Epithelial cell of esophagus (primary cell): ENCODE measurements at regions not wholly inside any gene's neighbourhood (a gene's known extent, or its start where the extent isn't known, plus 50 kb on each side); places are given as distances from the start of the nearest gene placed in this dataset.

Experiments
- DNase-seq: peaks from one replicate; pipeline ENCODE4 v3.0.0; 2010; ENCODE audit warnings: low read depth
- H3K4me3 ChIP-seq: 2 replicates; pipeline ENCODE4 v1.5.1; 2011; ENCODE audit warnings: mild to moderate bottlenecking, low read length, control low read depth
- TF ChIP-seq, protein P1 (sequence below): IDR thresholded peaks from 2 replicates; pipeline ENCODE4 v1.5.1; 2011; ENCODE audit warnings: low read depth, mild to moderate bottlenecking, low read length, control low read depth, inconsistent platforms; ENCODE audit not compliant: insufficient read depth; ENCODE audit errors: missing control alignments

DNA sequence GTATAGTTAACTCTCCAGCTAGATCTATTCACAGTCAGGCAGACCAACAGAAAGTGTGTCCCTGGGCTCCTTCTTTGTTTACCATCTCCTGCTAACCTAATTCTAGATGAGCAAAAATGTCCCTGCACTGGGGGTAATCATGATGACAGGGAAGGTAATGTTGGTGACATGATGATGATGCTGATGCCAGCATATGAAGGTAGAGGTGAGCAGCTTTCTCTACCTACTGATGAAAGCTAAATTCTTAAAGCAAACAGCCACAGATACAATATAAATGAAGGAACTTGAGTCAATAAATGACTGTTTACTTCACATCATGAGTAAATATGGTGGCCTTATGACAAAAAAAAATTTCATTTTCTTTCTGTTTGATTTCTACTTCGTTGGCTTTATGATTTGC, 78.5 kb downstream of the NKX6-1 start:
- no peak for DNase-seq
- H3K4me3 ChIP-seq, result no peak overlapping the region
- TF ChIP-seq, protein P1, sequence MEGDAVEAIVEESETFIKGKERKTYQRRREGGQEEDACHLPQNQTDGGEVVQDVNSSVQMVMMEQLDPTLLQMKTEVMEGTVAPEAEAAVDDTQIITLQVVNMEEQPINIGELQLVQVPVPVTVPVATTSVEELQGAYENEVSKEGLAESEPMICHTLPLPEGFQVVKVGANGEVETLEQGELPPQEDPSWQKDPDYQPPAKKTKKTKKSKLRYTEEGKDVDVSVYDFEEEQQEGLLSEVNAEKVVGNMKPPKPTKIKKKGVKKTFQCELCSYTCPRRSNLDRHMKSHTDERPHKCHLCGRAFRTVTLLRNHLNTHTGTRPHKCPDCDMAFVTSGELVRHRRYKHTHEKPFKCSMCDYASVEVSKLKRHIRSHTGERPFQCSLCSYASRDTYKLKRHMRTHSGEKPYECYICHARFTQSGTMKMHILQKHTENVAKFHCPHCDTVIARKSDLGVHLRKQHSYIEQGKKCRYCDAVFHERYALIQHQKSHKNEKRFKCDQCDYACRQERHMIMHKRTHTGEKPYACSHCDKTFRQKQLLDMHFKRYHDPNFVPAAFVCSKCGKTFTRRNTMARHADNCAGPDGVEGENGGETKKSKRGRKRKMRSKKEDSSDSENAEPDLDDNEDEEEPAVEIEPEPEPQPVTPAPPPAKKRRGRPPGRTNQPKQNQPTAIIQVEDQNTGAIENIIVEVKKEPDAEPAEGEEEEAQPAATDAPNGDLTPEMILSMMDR, result no peak

DNA sequence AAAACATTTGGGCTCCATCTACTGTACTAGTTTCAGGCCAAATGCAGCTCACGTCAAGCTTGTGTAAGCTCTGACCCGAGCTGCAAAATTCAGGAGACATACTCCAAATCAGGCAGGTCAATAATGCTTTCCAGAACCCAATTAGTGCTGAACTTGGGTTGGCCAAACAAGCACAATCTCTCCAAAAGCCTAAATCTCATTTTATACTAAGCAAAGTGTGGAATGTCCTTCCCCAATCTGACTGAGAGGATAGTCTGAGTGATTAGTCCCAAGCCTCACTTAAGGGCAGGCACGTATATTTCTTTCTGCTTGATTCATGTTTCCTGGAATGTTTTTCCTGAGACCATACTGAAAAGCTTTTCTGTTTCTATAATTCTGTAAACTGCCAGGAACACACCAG, 79.9 kb downstream of the NKX6-1 start:
- DNase-seq, result no peak
- H3K4me3 ChIP-seq, result no peak overlapping the region
- TF ChIP-seq, protein P1, result no peak

DNA sequence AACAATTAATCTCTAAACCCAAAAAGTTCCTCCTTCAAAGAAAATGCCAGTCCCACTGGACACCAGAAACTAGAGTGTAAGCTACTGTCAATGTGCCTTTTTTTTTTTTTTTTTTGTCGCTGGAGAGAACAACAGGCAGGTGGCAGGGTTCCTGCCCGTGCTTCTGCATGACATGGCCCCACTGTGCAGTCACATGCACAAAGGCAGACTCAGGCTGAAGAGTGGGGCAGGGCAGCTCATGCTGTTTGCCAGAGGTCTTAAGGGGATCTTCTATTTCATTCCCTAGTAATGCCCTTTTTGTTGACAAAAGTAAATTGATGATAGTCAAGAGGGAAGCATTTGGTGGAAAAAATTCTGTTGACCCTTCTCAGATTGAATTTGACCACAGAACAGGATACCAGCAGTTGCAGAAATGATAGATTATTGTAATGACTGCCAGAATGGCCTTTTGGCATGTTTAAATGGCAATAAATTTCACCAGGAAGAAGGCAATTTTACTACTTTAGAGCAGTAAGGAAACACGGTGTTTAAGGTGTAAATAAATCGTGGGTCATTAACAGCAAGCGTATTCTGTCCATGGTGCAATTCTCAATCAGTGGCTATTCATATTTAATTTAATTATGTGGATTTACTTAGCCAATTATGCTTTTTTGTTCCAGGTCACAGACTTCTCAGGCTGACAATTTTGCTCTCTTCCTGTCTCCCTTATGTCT, 80.9 kb downstream of the NKX6-1 start:
- H3K4me3 ChIP-seq, result no peak overlapping the region
- TF ChIP-seq, protein P1, result no peak
- peak; percentile 14 for DNase-seq

DNA sequence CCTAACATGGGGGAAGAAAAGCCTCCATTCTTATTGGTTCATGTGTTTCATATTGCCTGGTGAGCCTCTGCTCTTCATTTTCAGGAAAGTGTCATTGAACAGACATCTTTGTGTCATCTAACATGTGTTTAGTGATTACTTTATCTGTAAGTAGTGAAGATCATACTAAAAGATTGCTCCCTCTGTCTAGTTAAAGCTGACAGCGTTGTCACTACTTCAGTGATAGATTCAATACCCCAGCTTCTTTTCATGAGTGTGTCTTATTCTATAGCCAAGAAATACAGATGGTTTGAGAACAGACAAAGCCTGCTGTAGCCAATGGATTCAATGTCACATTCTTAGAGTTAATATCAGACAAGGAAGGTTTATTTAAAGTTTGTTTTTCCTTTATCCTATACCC, 85.1 kb downstream of the NKX6-1 start:
- no peak for DNase-seq
- TF ChIP-seq, protein P1, result no peak
- H3K4me3 ChIP-seq, result no peak overlapping the region

DNA sequence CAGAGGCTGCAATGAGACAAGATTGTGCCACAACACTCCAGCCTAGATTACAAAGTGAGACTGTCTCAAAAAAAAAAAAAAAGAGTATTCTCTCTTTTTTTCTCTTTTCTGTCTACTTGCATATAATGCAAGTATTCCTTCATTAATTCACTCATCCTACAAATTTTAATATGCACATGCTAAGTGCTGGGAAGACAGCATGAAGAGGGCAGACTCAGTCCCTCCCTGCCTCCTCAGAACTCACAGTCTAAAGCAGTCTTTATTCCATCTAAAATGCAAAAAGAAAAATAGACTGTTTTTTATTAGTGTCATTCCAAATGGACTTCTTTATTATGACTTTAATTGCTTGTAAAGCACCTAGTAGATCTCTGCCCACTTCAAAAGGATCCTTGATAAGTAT, 85.6 kb downstream of the NKX6-1 start:
- TF ChIP-seq, protein P1, result no peak
- no peak overlapping the region for H3K4me3 ChIP-seq
- DNase-seq, result no peak

DNA sequence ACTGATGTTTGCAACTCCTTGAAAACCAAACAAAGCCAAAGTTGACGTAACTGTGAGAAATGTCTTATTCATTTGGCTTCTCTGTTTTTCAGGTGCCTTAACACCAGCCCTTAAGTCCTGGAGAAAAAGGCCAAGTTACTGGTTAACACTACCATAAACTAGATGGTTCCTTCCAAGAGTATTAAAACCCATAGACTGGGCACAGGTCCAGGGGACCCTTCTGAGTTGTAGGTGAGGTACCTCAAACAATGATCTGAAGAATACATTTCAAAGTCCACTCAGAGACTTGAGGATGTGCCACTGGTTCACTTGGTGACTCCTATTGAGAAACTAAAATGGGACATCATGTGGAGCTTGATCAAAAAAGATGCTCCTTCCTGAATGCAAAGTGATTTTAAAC, 87.0 kb downstream of the NKX6-1 start:
- no peak for DNase-seq
- H3K4me3 ChIP-seq, result no peak overlapping the region
- TF ChIP-seq, protein P1, result no peak
